GM18505 (cell line): ENCODE measurements at regions not wholly inside any gene's neighbourhood (a gene's known extent, or its start where the extent isn't known, plus 50 kb on each side); places are given as distances from the start of the nearest gene placed in this dataset.

Experiments used
- ATAC-seq: cut with Tn5 transposase; IDR thresholded peaks from one replicate; pipeline ENCODE4 v1.9.1; 2021; ENCODE audit not compliant: unreplicated experiment
- POLR2A ChIP-seq: IDR thresholded peaks from 4 replicates; pipeline ENCODE4 v1.6.1; 2011; ENCODE audit warnings: borderline replicate concordance; ENCODE audit not compliant: insufficient read depth, insufficient read length; ENCODE audit errors: extremely low read depth

DNA sequence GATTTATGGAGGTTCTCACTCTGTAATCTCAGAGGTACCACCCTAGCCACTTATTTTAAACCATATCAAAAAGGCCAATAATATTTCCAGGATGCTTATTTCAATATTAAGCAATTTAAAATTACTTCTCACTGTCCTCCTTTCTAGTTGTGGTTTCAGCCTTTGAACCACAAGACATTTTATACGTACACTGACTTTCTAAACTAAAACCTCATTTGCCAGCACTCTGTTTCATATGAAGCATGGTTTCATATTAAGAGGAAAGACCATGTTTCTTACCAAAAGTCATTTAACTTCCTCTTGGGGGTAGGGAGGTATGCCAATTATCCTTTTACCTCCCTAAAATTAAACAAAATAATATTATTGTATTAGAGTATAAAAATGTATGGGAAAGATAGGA lies 399.8 kb downstream of the CDH7 start:
- no peak for TF ChIP-seq POLR2A
- ATAC-seq, result no peak

GRCh38 chr18:66143029-66143428 lies 392.2 kb downstream of the CDH7 start:
- no peak for TF ChIP-seq POLR2A
- no peak for ATAC-seq

DNA sequence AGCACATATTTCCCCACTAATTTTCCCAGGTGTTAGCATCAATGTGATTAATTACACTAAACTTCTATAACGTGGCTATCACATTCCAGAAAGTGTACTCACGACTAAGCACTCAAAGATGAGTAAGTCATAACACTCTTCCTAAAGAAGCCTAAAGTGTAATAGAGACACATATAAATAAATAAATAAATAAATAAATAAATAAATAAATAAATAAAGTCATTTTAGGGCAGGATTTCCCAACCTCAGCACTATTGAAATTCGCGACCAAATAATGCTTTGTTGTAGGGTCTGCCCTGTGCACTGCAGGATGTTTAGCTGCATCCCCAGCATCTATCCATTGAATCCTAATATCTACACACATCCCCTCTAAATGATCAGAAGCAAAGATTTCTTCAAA lies 390.9 kb downstream of the CDH7 start:
- ATAC-seq, result no peak
- TF ChIP-seq POLR2A, result no peak

DNA sequence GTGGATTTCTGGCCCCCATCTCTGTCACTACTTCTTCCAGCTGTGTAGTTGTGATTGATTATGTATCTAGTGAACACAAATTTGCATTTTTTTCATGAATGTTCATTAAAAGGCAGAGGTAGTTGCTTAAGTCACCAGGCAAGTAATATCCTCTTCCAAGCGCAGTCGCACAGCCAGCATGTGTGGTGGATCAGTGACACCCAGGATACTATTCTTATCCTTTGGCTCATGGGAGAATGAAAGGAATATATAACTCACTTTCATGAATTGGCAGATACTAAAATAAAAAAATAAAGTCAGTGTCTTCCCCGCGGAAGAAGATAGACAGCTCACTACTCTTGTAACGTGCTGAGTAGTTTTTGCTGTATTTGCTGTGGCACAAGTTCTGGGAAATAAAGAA lies 387.8 kb downstream of the CDH7 start:
- TF ChIP-seq POLR2A, result no peak
- ATAC-seq, result no peak

DNA sequence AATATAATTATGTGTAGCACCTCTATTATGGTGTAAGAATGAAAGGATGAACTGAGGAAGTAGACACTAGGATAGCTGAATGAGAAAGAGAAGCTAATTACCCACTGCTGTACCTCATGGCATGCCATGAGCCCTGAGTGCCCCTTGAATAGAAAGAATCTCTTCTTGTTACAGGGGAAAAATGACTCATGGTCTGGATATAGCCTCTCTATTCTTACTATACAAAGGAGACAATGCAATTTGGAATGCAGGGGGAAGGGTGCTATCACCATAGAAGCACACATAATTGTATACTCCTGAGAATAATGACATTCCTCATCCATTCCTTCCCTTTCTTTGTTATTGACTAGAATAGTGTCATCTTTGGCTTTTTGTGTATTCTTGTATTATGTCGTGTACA lies 385.2 kb downstream of the CDH7 start:
- ATAC-seq, result no peak
- no peak for TF ChIP-seq POLR2A

DNA sequence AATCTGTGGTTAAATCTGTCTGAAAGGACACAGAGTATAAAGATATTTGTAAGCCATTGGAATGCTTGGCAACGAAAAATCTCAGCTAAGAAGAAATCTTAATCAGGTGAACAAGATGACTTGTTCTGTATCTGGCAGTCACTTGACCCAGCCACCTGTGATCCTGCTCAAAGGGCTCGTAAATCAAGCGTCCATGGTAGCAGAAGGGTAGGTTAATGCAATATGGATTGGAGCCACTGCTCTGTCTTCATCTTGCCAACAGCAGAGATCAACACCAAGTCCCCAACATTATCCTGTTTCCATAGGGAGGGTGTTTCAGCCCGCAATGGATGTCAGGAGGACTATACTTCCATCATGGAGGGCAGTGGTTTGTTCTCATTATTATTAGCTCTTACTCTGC lies 378.4 kb downstream of the CDH7 start:
- ATAC-seq, result no peak
- TF ChIP-seq POLR2A, result no peak

DNA sequence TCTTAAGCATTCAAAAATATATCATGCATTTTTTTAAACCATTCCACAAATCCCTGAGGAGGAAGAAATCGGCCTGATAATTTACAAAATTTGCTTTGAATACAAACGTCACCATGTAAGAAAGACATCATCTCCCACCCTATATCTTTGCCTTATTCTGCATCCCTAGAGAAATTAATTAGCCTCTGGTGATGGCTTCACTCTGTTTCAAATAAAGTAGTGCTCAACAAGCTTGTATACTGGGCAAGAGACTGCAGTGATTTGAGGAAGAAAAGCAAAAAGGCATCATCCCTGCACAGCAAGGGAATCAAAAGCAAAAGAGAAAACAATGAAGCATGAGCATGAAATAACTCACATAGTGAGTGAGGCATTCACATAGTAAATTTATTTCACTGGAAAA lies 375.5 kb downstream of the CDH7 start:
- no peak for ATAC-seq
- no peak for TF ChIP-seq POLR2A

DNA sequence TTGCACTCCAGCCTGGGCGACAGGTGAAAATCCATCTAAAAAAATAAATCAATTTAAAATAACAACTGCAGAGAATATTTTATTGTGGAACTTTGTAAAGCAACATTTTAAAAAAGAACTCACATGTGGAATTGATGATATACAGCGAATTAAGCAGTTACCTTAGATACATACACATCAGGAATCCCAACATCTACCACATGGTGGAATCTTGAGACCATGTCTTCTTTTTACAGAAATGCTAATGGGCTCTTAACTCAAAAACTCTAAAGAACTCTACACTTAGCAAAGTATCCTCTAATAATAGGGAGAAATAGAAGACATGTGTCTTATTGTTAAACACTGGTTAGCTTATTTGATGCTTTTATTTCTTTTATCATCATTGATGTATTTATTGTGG lies 373.6 kb downstream of the CDH7 start:
- ATAC-seq, result no peak
- no peak for TF ChIP-seq POLR2A

- TF ChIP-seq POLR2A, result no peak
- ATAC-seq, result no peak
Observed at GRCh38 chr18:66119347-66119746, 368.5 kb downstream of the CDH7 start.

- TF ChIP-seq POLR2A, result no peak
- no peak for ATAC-seq
Observed at GRCh38 chr18:66111018-66111417, 360.2 kb downstream of the CDH7 start.

DNA sequence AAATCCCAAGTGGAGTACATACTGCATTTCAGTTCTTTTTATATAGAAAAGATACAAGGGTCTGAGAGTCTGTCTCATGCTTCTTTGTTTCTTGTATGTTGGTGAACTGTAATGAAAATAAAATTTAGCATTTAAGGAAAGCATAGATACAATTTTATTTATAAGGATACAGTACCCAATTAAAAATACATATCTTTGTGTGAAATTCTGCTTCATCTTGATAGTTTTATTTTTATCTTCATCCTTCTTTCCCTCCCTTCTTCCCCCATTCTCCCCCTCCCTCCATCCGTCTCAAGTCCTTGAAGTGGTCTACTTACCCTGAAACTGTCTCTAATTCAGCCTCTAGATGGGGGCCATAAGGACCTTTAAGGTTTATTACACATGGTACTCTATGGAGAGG lies 359.8 kb downstream of the CDH7 start:
- no peak for TF ChIP-seq POLR2A
- no peak for ATAC-seq

DNA sequence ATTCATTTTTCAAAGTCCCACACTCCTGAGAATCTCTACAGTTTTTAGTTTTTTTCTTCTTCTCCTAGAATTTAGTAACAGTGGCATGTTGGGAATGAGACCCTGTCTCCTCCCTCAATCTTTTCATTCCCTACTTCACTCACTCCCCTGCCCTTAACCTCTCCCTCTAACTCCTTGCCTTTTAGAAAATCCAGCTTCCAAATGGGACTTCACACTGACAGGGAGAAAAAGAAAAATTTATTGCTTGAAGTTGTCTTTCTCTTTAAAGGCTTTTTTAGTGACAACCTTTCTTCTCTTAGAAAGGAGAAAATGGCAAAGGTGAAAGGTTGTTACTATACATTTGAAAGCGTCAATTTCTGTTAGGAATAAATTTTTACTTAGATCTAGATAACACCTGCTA lies 359.2 kb downstream of the CDH7 start:
- ATAC-seq, result no peak
- no peak for TF ChIP-seq POLR2A

GRCh38 chr18:66107546-66107945 lies 356.7 kb downstream of the CDH7 start:
- ATAC-seq, result no peak
- TF ChIP-seq POLR2A, result no peak

DNA sequence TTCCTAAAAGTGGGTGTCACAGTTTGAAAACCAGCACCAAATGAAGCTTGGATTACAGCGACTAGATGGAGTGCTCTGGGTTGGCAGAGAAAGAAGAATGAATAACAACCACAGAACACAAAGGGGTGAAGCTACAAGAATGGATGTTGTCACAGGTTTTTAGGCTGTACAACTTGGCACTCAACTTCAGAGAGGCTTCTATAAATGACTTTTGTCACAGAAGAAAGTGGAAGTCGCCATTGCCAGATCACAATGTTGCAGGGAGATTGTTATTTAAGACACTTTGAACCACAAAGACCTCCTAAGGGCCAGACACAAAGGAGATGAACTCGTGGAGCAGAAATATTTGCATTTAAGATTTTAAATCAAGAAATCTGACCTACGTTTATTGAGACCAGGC lies 354.2 kb downstream of the CDH7 start:
- ATAC-seq, result no peak
- TF ChIP-seq POLR2A, result no peak

DNA sequence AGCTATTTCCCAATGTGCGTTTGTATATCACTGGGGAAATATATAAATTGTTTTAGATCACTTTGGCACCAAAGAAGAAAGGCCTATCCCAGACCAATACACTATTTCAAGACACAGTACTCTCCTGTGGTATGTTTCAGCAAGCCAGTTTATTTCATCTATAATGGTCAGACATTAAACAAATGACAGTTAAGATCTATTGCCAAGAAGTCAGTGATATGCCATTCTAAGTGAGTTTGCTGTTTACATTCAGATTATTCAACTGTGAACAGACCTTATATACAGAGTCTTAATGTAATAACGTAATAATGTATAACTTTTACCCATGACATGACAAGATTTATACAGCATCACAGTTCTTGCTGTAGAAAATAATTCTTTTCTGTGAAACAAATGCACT lies 352.7 kb downstream of the CDH7 start:
- TF ChIP-seq POLR2A, result no peak
- ATAC-seq, result no peak
